Transverse colon (tissue), 3 donors: ENCODE measurements at regions not wholly inside any gene's neighbourhood (a gene's known extent, or its start where the extent isn't known, plus 50 kb on each side); places are given as distances from the start of the nearest gene placed in this dataset.

Source experiments
- POLR2A ChIP-seq: fragments of 450-650 bp; IDR thresholded peaks from one replicate; pipeline ENCODE4 v1.6.1; 2016; ENCODE audit warnings: antibody characterized with exemption, mild to moderate bottlenecking, moderate library complexity
- TF ChIP-seq, protein P1 (sequence below), 5 experiments: fragments of 200-600 bp in 3 of 5; fragments of 450-650 bp in 2 of 5; sonication (generic) in 3 of 5; IDR thresholded peaks; 1 replicate in 2 of 5; 2 replicates in 3 of 5; pipeline ENCODE4 v1.5.1; 2016 to 2017; ENCODE audit warnings: antibody characterized with exemption in 5 of 5, inconsistent platforms in 3 of 5, mild to moderate bottlenecking in 2 of 5, moderate library complexity in 1 of 5

GRCh38 chr13:76380446-76381065 is 505.6 kb downstream of the KCTD12 start:
- TF ChIP-seq, protein P1, sequence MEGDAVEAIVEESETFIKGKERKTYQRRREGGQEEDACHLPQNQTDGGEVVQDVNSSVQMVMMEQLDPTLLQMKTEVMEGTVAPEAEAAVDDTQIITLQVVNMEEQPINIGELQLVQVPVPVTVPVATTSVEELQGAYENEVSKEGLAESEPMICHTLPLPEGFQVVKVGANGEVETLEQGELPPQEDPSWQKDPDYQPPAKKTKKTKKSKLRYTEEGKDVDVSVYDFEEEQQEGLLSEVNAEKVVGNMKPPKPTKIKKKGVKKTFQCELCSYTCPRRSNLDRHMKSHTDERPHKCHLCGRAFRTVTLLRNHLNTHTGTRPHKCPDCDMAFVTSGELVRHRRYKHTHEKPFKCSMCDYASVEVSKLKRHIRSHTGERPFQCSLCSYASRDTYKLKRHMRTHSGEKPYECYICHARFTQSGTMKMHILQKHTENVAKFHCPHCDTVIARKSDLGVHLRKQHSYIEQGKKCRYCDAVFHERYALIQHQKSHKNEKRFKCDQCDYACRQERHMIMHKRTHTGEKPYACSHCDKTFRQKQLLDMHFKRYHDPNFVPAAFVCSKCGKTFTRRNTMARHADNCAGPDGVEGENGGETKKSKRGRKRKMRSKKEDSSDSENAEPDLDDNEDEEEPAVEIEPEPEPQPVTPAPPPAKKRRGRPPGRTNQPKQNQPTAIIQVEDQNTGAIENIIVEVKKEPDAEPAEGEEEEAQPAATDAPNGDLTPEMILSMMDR (IDR thresholded peaks at IDR 0.05) = no peak
- TF ChIP-seq POLR2A = no peak
